Loucy (cell line): ENCODE measurements at regions not wholly inside any gene's neighbourhood (a gene's known extent, or its start where the extent isn't known, plus 50 kb on each side); places are given as distances from the start of the nearest gene placed in this dataset.

Experiments used
- H2AFZ ChIP-seq: fragments of 200-600 bp; sonication (generic); 2 replicates; pipeline ENCODE4 v1.6.0; 2016; ENCODE audit warnings: antibody characterized with exemption, mild to moderate bottlenecking, low read length, moderate library complexity
- H3F3A ChIP-seq: fragments of 200-600 bp; 2 replicates; pipeline ENCODE4 v1.6.0; 2016; ENCODE audit warnings: antibody characterized with exemption, low read depth, mild to moderate bottlenecking
- H3K27me3 ChIP-seq: fragments of 200-600 bp; sonication (generic); 2 replicates; pipeline ENCODE4 v1.6.1; 2014; ENCODE audit warnings: low read length, mild to moderate bottlenecking; ENCODE audit not compliant: insufficient read depth, poor library complexity, severe bottlenecking
- H3K36me3 ChIP-seq: fragments of 200-600 bp; sonication (generic); 2 replicates; pipeline ENCODE4 v1.6.1; 2016; ENCODE audit warnings: low read length; ENCODE audit not compliant: insufficient read depth
- H3K4me1 ChIP-seq: fragments of 200-600 bp; sonication (generic); 2 replicates; pipeline ENCODE4 v1.5.1; 2014; ENCODE audit warnings: low read length, mild to moderate bottlenecking; ENCODE audit not compliant: insufficient read depth, poor library complexity, severe bottlenecking
- H3K4me2 ChIP-seq: fragments of 200-600 bp; sonication (generic); 2 replicates; pipeline ENCODE4 v1.6.0; 2014; ENCODE audit warnings: antibody characterized with exemption, low read length, low read depth, mild to moderate bottlenecking; ENCODE audit not compliant: poor library complexity, severe bottlenecking
- H3K4me3 ChIP-seq: fragments of 200-600 bp; sonication (generic); 2 replicates; pipeline ENCODE4 v1.5.1; 2014; ENCODE audit warnings: low read length, mild to moderate bottlenecking, mixed read lengths; ENCODE audit not compliant: poor library complexity, severe bottlenecking
- H3K79me2 ChIP-seq: fragments of 200-600 bp; sonication (generic); 2 replicates; pipeline ENCODE4 v1.6.1; 2014; ENCODE audit warnings: low read length; ENCODE audit not compliant: insufficient read depth
- H3K9ac ChIP-seq: fragments of 200-600 bp; sonication (generic); 2 replicates; pipeline ENCODE4 v1.6.0; 2014; ENCODE audit warnings: mild to moderate bottlenecking, low read depth, low read length, moderate library complexity; ENCODE audit not compliant: poor library complexity, severe bottlenecking
- H3K9me2 ChIP-seq: fragments of 200-600 bp; sonication (generic); replicated peaks from 2 replicates; pipeline ENCODE4 v1.6.1; 2016; ENCODE audit warnings: low read depth, low read length, mixed read lengths
- H3K9me3 ChIP-seq: fragments of 200-600 bp; sonication (generic); 2 replicates; pipeline ENCODE4 v1.6.1; 2014; ENCODE audit warnings: mild to moderate bottlenecking, antibody characterized with exemption, low read length, low read depth; ENCODE audit not compliant: insufficient read depth
- H4K20me1 ChIP-seq: fragments of 200-600 bp; sonication (generic); 2 replicates; pipeline ENCODE4 v1.6.0; 2014; ENCODE audit warnings: antibody characterized with exemption, low read length, mild to moderate bottlenecking; ENCODE audit not compliant: insufficient read depth, poor library complexity, severe bottlenecking
- EZH2phosphoT487 ChIP-seq: fragments of 200-600 bp; IDR thresholded peaks from 2 replicates; pipeline ENCODE4 v1.6.1; 2018; ENCODE audit warnings: antibody characterized with exemption, mild to moderate bottlenecking, moderate library complexity, borderline replicate concordance
- TF ChIP-seq, protein P1 (sequence below): fragments of 200-600 bp; sonication (generic); conservative IDR thresholded peaks from 2 replicates; pipeline ENCODE4 v1.5.1; 2014; ENCODE audit warnings: mild to moderate bottlenecking, antibody characterized with exemption, low read length

DNA sequence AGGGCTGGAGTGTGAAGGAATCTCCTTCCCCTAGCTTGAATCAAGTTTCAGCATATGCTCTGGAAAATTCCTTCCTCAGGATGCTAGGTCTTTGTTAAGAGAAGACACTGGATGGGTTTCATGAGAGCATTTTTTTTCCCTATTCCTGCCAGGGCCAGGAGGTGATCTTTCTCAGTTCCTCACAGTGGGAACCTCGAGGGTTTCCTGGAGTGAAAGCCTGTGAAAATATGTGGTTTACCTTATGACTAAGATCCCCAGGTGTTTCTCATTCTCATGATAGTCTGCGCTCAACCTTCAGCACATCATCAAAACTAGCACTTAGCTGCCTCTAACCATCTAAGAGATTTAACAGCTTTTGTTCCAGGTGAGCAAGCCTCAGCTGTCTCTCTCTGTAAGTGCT is 985.3 kb upstream of the FAT3 start:
- TF ChIP-seq EZH2phosphoT487: no peak
- TF ChIP-seq, protein P1, sequence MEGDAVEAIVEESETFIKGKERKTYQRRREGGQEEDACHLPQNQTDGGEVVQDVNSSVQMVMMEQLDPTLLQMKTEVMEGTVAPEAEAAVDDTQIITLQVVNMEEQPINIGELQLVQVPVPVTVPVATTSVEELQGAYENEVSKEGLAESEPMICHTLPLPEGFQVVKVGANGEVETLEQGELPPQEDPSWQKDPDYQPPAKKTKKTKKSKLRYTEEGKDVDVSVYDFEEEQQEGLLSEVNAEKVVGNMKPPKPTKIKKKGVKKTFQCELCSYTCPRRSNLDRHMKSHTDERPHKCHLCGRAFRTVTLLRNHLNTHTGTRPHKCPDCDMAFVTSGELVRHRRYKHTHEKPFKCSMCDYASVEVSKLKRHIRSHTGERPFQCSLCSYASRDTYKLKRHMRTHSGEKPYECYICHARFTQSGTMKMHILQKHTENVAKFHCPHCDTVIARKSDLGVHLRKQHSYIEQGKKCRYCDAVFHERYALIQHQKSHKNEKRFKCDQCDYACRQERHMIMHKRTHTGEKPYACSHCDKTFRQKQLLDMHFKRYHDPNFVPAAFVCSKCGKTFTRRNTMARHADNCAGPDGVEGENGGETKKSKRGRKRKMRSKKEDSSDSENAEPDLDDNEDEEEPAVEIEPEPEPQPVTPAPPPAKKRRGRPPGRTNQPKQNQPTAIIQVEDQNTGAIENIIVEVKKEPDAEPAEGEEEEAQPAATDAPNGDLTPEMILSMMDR: no peak
- Histone ChIP-seq H3K9me2 (no peaks in the 10 kb centered on the region), H3K9ac (no peak overlapping the region), H3K79me2 (no peaks in the 10 kb centered on the region), H3F3A (no peaks in the 10 kb centered on the region), H2AFZ (no peak overlapping the region; the same call in 1 of the 2 replicates), H3K36me3 (no peaks in the 10 kb centered on the region), H3K9me3 (no peaks in the 10 kb centered on the region), H3K4me2 (no peak overlapping the region), H3K4me3 (no peak overlapping the region), H3K4me1 (no peaks in the 10 kb centered on the region), H3K27me3 (no peaks in the 10 kb centered on the region), H4K20me1 (no peaks in the 10 kb centered on the region)

- Histone ChIP-seq H3K9ac (no peak overlapping the region), H3K9me3 (no peaks in the 10 kb centered on the region), H3K36me3 (no peaks in the 10 kb centered on the region), H3F3A (no peaks in the 10 kb centered on the region), H3K4me1 (no peaks in the 10 kb centered on the region), H3K9me2 (no peaks in the 10 kb centered on the region), H3K79me2 (no peaks in the 10 kb centered on the region), H3K4me3 (no peak overlapping the region), H3K27me3 (no peaks in the 10 kb centered on the region), H4K20me1 (no peaks in the 10 kb centered on the region), H3K4me2 (no peak overlapping the region), H2AFZ (no peak overlapping the region)
- TF ChIP-seq, protein P1: no peak
- TF ChIP-seq EZH2phosphoT487: no peak
These were observed 993.4 kb upstream of the FAT3 start for GRCh38 chr11:91231226-91231625.

DNA sequence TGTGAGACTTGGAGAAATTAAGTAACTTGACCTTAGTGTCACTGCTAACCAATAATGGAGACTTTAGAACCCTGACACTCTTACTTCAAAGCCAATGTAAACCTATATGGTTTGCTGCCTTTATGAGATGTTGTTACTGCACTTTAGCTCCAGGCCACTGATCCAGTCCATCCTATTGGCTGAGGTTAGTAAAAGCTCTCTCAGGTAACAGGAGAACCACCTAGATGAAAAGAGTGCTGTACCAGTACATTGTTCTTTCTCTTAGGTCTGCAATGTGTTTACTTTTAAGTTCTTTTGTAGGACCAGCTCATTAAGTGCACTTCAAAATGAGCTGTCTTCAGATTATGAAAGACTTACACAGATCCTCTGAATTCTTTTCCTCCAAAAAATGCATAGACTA is 994.0 kb upstream of the FAT3 start:
- no peaks in the 10 kb centered on the region for H3K36me3 ChIP-seq
- H3K9me2 ChIP-seq: no peaks in the 10 kb centered on the region
- no peaks in the 10 kb centered on the region for H3F3A ChIP-seq
- no peak overlapping the region for H2AFZ ChIP-seq
- H3K79me2 ChIP-seq: no peaks in the 10 kb centered on the region
- TF ChIP-seq, protein P1: no peak
- TF ChIP-seq EZH2phosphoT487: no peak
- no peak overlapping the region for H3K4me3 ChIP-seq
- no peaks in the 10 kb centered on the region for H3K9me3 ChIP-seq
- no peaks in the 10 kb centered on the region for H3K4me1 ChIP-seq
- no peaks in the 10 kb centered on the region for H3K27me3 ChIP-seq
- H4K20me1 ChIP-seq: no peaks in the 10 kb centered on the region
- no peak overlapping the region for H3K4me2 ChIP-seq
- no peak overlapping the region for H3K9ac ChIP-seq
